WERI-Rb-1 (cell line): ENCODE measurements at regions not wholly inside any gene's neighbourhood (a gene's known extent, or its start where the extent isn't known, plus 50 kb on each side); places are given as distances from the start of the nearest gene placed in this dataset.

Source experiments
- DNase-seq: peaks from one replicate; pipeline ENCODE4 v3.0.0-alpha.2; 2020
- H3K27ac ChIP-seq: fragments of 250-450 bp; sonication (Bioruptor Pico); 2 replicates; pipeline ENCODE4 v1.5.1; 2020; ENCODE audit warnings: mild to moderate bottlenecking, moderate library complexity
- H3K27me3 ChIP-seq: fragments of 250-450 bp; sonication (Bioruptor Pico); 2 replicates; pipeline ENCODE4 v1.5.1; 2021; ENCODE audit warnings: mild to moderate bottlenecking, low read depth, moderate library complexity; ENCODE audit not compliant: insufficient read depth, severe bottlenecking
- H3K36me3 ChIP-seq: fragments of 250-450 bp; sonication (Bioruptor Pico); 2 replicates; pipeline ENCODE4 v1.5.1; 2020; ENCODE audit warnings: mild to moderate bottlenecking, moderate library complexity
- H3K4me3 ChIP-seq: 2 replicates; pipeline ENCODE4 v1.5.1; 2011; ENCODE audit warnings: low read depth, mild to moderate bottlenecking, control low read depth, low read length
- H3K9me3 ChIP-seq: fragments of 250-450 bp; sonication (Bioruptor Pico); 2 replicates; pipeline ENCODE4 v1.5.1; 2021; ENCODE audit warnings: mild to moderate bottlenecking, moderate library complexity; ENCODE audit not compliant: severe bottlenecking
- CTCF ChIP-seq: IDR thresholded peaks from 2 replicates; pipeline ENCODE4 v1.5.1; 2011; ENCODE audit warnings: low read depth, mild to moderate bottlenecking, control low read depth, inconsistent platforms, low read length

- no peaks in the 10 kb centered on the region for H3K9me3 ChIP-seq
- no peak for TF ChIP-seq CTCF
- DNase-seq: peak; percentile 28
- H3K27me3 ChIP-seq: no peaks in the 10 kb centered on the region
- no peaks in the 10 kb centered on the region for H3K36me3 ChIP-seq
- H3K27ac ChIP-seq: no peak overlapping the region
- no peak overlapping the region; the same call in 1 of the 2 replicates for H3K4me3 ChIP-seq
Observed at GRCh38 chr16:65546353-65546791, 424.5 kb upstream of the CDH11 start.

- Histone ChIP-seq H3K36me3 (no peaks in the 10 kb centered on the region), H3K27me3 (no peaks in the 10 kb centered on the region), H3K4me3 (no peak overlapping the region), H3K27ac (no peak overlapping the region), H3K9me3 (no peaks in the 10 kb centered on the region)
- DNase-seq: no peak
- TF ChIP-seq CTCF: no peak
Observed at GRCh38 chr16:65545413-65545956, 423.6 kb upstream of the CDH11 start.

- Histone ChIP-seq H3K9me3 (no peaks in the 10 kb centered on the region), H3K27me3 (no peaks in the 10 kb centered on the region), H3K4me3 (no peak overlapping the region), H3K27ac (no peak overlapping the region), H3K36me3 (no peaks in the 10 kb centered on the region)
- TF ChIP-seq CTCF: no peak
- DNase-seq: no peak
Observed at GRCh38 chr16:65543781-65544740, 422.2 kb upstream of the CDH11 start.

- Histone ChIP-seq H3K4me3 (no peak overlapping the region), H3K9me3 (no peaks in the 10 kb centered on the region), H3K27ac (no peak overlapping the region), H3K27me3 (no peaks in the 10 kb centered on the region), H3K36me3 (no peaks in the 10 kb centered on the region)
- no peak for TF ChIP-seq CTCF
- DNase-seq: no peak
Observed at GRCh38 chr16:65541646-65542045, 419.8 kb upstream of the CDH11 start.

- TF ChIP-seq CTCF: no peak
- no peaks in the 10 kb centered on the region for H3K36me3 ChIP-seq
- H3K9me3 ChIP-seq: no peaks in the 10 kb centered on the region
- no peak overlapping the region for H3K27ac ChIP-seq
- no peak for DNase-seq
- H3K27me3 ChIP-seq: no peaks in the 10 kb centered on the region
- H3K4me3 ChIP-seq: no peak overlapping the region
Observed at GRCh38 chr16:65540901-65541300, 419.0 kb upstream of the CDH11 start.
